Type B pancreatic cell (in vitro differentiated cells): ENCODE measurements at regions not wholly inside any gene's neighbourhood (a gene's known extent, or its start where the extent isn't known, plus 50 kb on each side); places are given as distances from the start of the nearest gene placed in this dataset.

Experiments
- DNase-seq: peaks from one replicate; pipeline ENCODE4 v3.0.0; 2021; ENCODE audit warnings: mixed read lengths; ENCODE audit not compliant: unreplicated experiment; ENCODE audit errors: extremely low spot score
- H3K27ac Mint-ChIP-seq: 2 replicates; pipeline ENCODE4 v1.8.0; 2021; ENCODE audit warnings: mild to moderate bottlenecking, mixed read lengths
- H3K27me3 Mint-ChIP-seq: 2 replicates; pipeline ENCODE4 v1.8.0; 2021; ENCODE audit warnings: mixed read lengths
- H3K36me3 Mint-ChIP-seq: 2 replicates; pipeline ENCODE4 v1.8.0; 2021; ENCODE audit warnings: mixed read lengths
- H3K4me1 Mint-ChIP-seq: one replicate; pipeline ENCODE4 v1.8.0; 2021; ENCODE audit warnings: mixed read lengths; ENCODE audit not compliant: unreplicated experiment
- H3K4me3 Mint-ChIP-seq: 2 replicates; pipeline ENCODE4 v1.8.0; 2021; ENCODE audit warnings: mild to moderate bottlenecking, mixed read lengths
- H3K9me3 Mint-ChIP-seq: 2 replicates; pipeline ENCODE4 v1.8.0; 2021; ENCODE audit warnings: mixed read lengths
- CTCF ChIP-seq: fragments of 200-600 bp; sonication (generic); conservative IDR thresholded peaks from 2 replicates; pipeline ENCODE4 v1.5.0; 2021; ENCODE audit warnings: antibody characterized with exemption, mild to moderate bottlenecking

GRCh38 chr12:20237091-20237490 lies 131.2 kb upstream of the PDE3A start:
- Mint-ChIP-seq H3K36me3 (peaks cover 6% of the 10 kb centered on the region), H3K27me3 (no peaks in the 10 kb centered on the region), H3K4me1 (no peaks in the 10 kb centered on the region), H3K4me3 (no peak overlapping the region), H3K9me3 (peaks cover 7% of the 10 kb centered on the region), H3K27ac (no peak overlapping the region)
- DNase-seq = no peak
- no peak for TF ChIP-seq CTCF

GRCh38 chr12:20245491-20245890 lies 122.8 kb upstream of the PDE3A start:
- no peaks in the 10 kb centered on the region for H3K27me3 Mint-ChIP-seq
- no peak for TF ChIP-seq CTCF
- peaks cover 10% of the 10 kb centered on the region for H3K36me3 Mint-ChIP-seq
- H3K9me3 Mint-ChIP-seq = peaks cover 11% of the 10 kb centered on the region
- H3K4me3 Mint-ChIP-seq = no peak overlapping the region
- no peaks in the 10 kb centered on the region for H3K4me1 Mint-ChIP-seq
- no peak for DNase-seq
- no peak overlapping the region for H3K27ac Mint-ChIP-seq

GRCh38 chr12:20248646-20249045 lies 119.7 kb upstream of the PDE3A start:
- DNase-seq = no peak
- no peak for TF ChIP-seq CTCF
- Mint-ChIP-seq H3K36me3 (peaks cover 8% of the 10 kb centered on the region), H3K9me3 (peaks cover 6% of the 10 kb centered on the region), H3K27ac (no peak overlapping the region), H3K4me1 (no peaks in the 10 kb centered on the region), H3K27me3 (no peaks in the 10 kb centered on the region), H3K4me3 (no peak overlapping the region)

GRCh38 chr12:20250761-20251160 lies 117.6 kb upstream of the PDE3A start:
- no peaks in the 10 kb centered on the region for H3K4me1 Mint-ChIP-seq
- no peak for TF ChIP-seq CTCF

GRCh38 chr12:20257311-20257710 lies 111.0 kb upstream of the PDE3A start:
- Mint-ChIP-seq H3K4me3 (no peak overlapping the region), H3K27me3 (no peaks in the 10 kb centered on the region), H3K9me3 (no peaks in the 10 kb centered on the region), H3K4me1 (peaks cover 3% of the 10 kb centered on the region), H3K27ac (no peak overlapping the region), H3K36me3 (peaks cover 4% of the 10 kb centered on the region)
- TF ChIP-seq CTCF = no peak
- DNase-seq = no peak

More at GRCh38 chr12:20250761-20251160, 117.6 kb upstream of the PDE3A start:
- H3K36me3 Mint-ChIP-seq = peaks cover 10% of the 10 kb centered on the region
- H3K9me3 Mint-ChIP-seq = peaks cover 6% of the 10 kb centered on the region
- H3K27me3 Mint-ChIP-seq = no peaks in the 10 kb centered on the region
- no peak overlapping the region for H3K4me3 Mint-ChIP-seq
- no peak overlapping the region for H3K27ac Mint-ChIP-seq
- DNase-seq = no peak

- DNase-seq = no peak
- no peaks in the 10 kb centered on the region for H3K9me3 Mint-ChIP-seq
- TF ChIP-seq CTCF = no peak
Measured at GRCh38 chr12:20259786-20260185, 108.6 kb upstream of the PDE3A start.

More at GRCh38 chr12:20259786-20260185, 108.6 kb upstream of the PDE3A start:
- H3K4me3 Mint-ChIP-seq = no peak overlapping the region
- no peak overlapping the region for H3K27ac Mint-ChIP-seq
- no peaks in the 10 kb centered on the region for H3K36me3 Mint-ChIP-seq
- no peaks in the 10 kb centered on the region for H3K27me3 Mint-ChIP-seq
- peaks cover 3% of the 10 kb centered on the region for H3K4me1 Mint-ChIP-seq
